Spinal cord (tissue), 9 donors: ENCODE measurements at regions not wholly inside any gene's neighbourhood (a gene's known extent, or its start where the extent isn't known, plus 50 kb on each side); places are given as distances from the start of the nearest gene placed in this dataset.
A peak's percentile ranks its signal among the peaks of the same experiment; 100 is the strongest.

Source experiments
- DNase-seq, 6 donors: peaks; one replicate each; pipeline versions ENCODE4 v3.0.0 to v3.0.0-alpha.2; 2013 to 2015; ENCODE audit warnings: low spot score in 6 of 6, low read depth in 4 of 6
- H3K27ac ChIP-seq: one replicate; pipeline ENCODE4 v1.5.1; 2013; ENCODE audit warnings: low read depth, low read length, control low read depth
- H3K27me3 ChIP-seq: one replicate; pipeline ENCODE4 v1.6.1; 2013; ENCODE audit warnings: low read length; ENCODE audit not compliant: control insufficient read depth, insufficient read depth
- H3K36me3 ChIP-seq: one replicate; pipeline ENCODE4 v1.6.1; 2013; ENCODE audit warnings: low read length; ENCODE audit not compliant: control insufficient read depth, insufficient read depth
- H3K4me1 ChIP-seq: one replicate; pipeline ENCODE4 v1.6.1; 2013; ENCODE audit warnings: low read length; ENCODE audit not compliant: control insufficient read depth, insufficient read depth
- H3K4me3 ChIP-seq: one replicate; pipeline ENCODE4 v1.5.1; 2013; ENCODE audit warnings: low read depth, low read length, control low read depth
- H3K9me3 ChIP-seq: one replicate; pipeline ENCODE4 v1.6.1; 2013; ENCODE audit warnings: low read length; ENCODE audit not compliant: control insufficient read depth, insufficient read depth
- WGBS: methylation state at CpG from one replicate; pipeline ENCODE4 v1.1.5; 2013; ENCODE audit warnings: missing lambda C conversion rate; ENCODE audit not compliant: insufficient coverage; 5-methylcytosine and 5-hydroxymethylcytosine counted together
- donor health status: healthy.

DNA sequence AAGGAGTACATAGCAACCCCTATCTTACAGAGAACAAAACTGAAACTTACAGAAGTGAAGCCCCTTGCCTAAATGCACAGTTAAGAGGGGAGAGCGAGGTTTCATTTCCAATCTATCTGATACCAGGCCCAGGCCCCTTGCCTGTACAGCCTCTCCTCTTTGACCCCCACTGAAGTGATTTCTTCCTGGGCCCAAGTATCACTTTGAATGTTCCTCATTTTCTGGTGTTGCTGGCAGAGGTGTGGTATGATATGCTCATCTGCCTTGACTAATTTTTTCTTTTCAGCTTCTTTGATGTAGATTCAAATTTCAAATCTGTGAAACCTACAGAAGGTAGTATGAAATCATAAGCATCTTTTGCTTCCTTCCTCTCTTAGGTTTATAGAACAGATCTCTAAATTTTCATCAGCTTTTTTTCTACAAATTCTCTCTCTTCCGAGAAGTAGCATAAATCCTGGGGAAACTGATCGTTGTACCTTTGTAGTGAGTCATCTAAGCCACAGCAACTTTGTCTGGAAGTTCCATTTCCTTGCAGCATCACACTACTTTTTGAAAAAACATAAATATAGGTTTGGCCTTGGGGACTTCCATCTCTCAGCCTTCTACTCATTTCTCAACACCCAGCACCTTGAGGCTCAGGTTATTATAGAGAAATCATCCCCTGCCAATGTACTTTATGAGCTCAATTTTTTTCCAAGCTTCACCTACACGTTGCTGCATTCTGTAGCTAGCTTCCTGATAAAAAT lies 402.4 kb upstream of the PTGER4 start:
- WGBS: 100% methylated on average over 1 of the region's 4 CpGs
- Histone ChIP-seq H3K9me3 (no peaks in the 10 kb centered on the region), H3K27me3 (no peaks in the 10 kb centered on the region), H3K27ac (no peak overlapping the region), H3K4me3 (no peak overlapping the region), H3K36me3 (no peaks in the 10 kb centered on the region), H3K4me1 (no peaks in the 10 kb centered on the region)
- no peak for DNase-seq

DNA sequence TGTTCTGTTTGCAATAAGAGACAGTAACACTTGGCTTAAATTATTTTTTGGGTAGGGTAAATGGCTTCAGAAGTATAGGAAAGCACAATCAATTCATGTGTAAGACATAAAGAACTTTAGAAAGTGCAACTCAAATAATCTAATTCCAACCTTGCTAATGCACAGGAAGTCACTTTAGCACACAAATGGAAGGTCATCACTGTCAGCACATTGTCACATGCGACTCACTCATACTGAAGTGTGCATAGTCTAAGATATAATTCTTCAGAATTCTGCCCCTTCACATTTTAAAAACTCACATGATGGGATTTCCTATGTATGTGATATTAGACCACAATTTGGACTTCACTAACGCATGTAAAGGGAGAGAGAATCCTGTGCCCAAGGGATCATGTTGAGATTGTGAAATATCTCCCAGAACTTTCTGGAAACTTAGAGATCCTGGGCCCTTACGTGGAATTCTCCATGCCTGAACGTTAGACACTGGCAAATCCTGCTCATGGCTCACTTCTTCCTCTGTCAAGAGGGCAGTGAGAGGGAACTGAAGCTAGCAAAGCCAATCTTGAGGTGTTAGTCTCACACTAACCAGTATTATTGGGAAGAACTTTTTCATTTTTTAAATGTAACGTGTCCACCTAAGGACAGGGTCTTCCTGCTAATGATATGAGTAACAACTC lies 403.2 kb upstream of the PTGER4 start:
- Histone ChIP-seq H3K4me1 (no peaks in the 10 kb centered on the region), H3K27ac (no peak overlapping the region), H3K4me3 (no peak overlapping the region), H3K27me3 (no peaks in the 10 kb centered on the region), H3K9me3 (no peaks in the 10 kb centered on the region), H3K36me3 (no peaks in the 10 kb centered on the region)
- WGBS: 100% methylated on average over 1 of the region's 5 CpGs
- no peak for DNase-seq

DNA sequence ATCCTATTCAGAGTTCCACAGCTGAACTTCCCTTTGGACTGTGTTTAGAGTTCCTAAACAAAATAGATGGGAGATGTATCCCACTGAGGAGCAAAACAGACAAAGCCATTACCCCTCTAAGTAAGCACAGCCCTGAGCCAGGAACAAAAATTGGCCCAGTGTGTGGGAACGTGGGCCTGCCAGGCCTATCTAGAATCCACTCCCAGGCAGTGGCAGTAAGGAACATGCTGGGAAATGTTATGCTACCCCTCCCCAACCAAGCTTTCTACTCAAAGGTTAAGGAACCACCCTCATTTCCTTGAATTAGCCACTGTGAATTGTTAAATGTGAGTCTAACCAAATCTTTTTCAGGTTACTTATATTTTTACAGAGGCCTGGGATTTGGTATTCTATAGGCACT lies 405.1 kb upstream of the PTGER4 start:
- Histone ChIP-seq H3K27me3 (no peaks in the 10 kb centered on the region), H3K9me3 (no peaks in the 10 kb centered on the region), H3K4me1 (no peaks in the 10 kb centered on the region), H3K4me3 (no peak overlapping the region), H3K36me3 (no peaks in the 10 kb centered on the region), H3K27ac (no peak overlapping the region)
- WGBS: no CpG with 5 or more reads among the region's 1 CpG
- DNase-seq: peak in 1 of 6 donors; percentile 39

DNA sequence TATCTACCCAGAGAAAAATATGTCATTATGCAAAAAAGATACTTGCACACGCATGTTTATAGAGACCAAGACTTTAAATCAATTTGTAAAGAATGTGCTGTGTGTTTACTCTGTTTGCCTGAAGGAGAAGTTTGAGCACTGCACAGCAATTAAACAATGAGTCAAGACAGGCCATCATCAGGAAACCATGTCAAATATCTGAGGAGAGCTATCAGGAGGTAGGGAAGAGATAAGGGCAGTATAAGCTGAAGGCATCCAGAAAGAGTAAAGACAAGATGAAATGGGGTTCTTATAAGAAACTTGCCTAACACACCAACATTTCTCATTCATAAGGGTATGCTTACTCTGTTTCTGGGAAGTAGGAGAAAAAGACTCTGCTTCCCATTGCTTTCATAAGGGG lies 405.8 kb upstream of the PTGER4 start:
- Histone ChIP-seq H3K9me3 (no peaks in the 10 kb centered on the region), H3K4me3 (no peak overlapping the region), H3K27ac (no peak overlapping the region), H3K4me1 (no peaks in the 10 kb centered on the region), H3K36me3 (no peaks in the 10 kb centered on the region), H3K27me3 (no peaks in the 10 kb centered on the region)
- no peak for DNase-seq
- WGBS: 100% methylated on average over 1 of the region's 1 CpG

DNA sequence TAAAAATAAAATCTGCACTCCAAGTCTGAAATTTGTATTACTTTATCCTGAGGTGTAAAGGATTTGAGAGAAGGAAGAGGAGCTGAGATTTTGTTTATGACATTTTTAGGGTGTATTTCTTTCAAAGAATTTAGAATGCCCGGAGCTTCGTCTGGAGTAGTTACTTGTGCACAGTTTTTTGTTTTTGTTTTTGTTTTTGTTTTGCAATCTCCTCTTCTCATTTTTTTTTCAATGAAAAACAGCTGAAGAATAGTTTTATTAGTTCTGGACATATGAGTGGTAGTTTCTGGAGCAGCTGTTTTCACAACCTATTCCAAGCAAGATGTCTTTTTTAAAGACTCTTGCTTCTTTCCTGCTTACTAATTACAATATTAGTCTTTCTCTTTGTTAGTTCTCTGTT lies 408.2 kb upstream of the PTGER4 start:
- Histone ChIP-seq H3K27ac (no peak overlapping the region), H3K36me3 (no peaks in the 10 kb centered on the region), H3K4me3 (no peak overlapping the region), H3K27me3 (no peaks in the 10 kb centered on the region), H3K4me1 (no peaks in the 10 kb centered on the region), H3K9me3 (no peaks in the 10 kb centered on the region)
- DNase-seq: no peak
- no CpG with 5 or more reads among the region's 2 CpGs for WGBS

DNA sequence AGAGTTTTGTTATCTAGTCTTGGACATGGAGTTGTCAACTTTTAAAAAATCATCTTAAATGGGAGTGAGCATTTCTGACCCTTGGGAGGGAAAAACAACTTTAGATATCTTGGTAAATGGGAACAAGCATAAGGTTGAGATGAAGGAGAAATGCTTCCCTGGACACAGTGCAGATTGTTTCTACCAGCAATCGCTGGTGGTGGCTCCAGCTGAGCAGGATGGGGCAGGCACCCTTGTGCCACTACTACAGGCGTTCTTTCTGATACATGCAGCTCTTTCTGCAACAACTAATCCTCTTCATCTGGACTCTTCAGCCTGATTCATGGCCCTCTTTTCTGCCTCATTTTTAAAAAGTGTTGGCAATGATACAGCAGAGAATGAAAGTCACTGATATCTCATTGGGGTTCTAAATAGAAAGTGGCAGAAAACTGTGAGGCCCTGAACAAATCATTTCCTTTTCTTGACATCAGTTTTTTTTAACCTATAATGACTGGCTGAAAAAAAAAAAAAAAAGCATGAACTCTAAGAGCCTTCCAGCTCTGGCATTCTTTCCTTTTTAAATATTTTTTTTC lies 409.4 kb upstream of the PTGER4 start:
- Histone ChIP-seq H3K27me3 (no peaks in the 10 kb centered on the region), H3K4me1 (no peaks in the 10 kb centered on the region), H3K9me3 (no peaks in the 10 kb centered on the region), H3K27ac (no peak overlapping the region), H3K4me3 (no peak overlapping the region), H3K36me3 (no peaks in the 10 kb centered on the region)
- DNase-seq: no peak
- WGBS: no CpG with 5 or more reads among the region's 2 CpGs

DNA sequence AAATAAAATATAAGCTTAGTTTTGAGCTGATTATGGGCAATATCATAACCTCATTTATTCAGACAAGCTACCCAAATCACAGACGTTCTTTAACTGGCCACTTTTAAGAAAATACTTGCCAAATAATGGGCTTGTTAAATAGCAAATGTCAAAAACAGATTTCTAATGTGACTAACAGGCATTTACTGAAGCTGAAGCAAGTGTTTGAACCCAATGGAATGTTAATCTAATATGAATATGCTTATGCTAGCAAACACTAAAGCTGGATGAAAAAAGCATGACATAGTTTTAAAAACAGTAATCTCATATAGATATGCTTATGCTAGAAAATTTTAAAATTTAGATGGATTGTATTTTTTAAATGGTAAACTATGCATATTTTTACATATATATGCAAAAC lies 411.6 kb upstream of the PTGER4 start:
- no CpG with 5 or more reads among the region's 1 CpG for WGBS
- no peaks in the 10 kb centered on the region for H3K36me3 ChIP-seq
- no peaks in the 10 kb centered on the region for H3K9me3 ChIP-seq
- H3K4me3 ChIP-seq: no peak overlapping the region
- H3K27me3 ChIP-seq: no peaks in the 10 kb centered on the region
- no peak overlapping the region for H3K27ac ChIP-seq
- no peaks in the 10 kb centered on the region for H3K4me1 ChIP-seq
- peak in 1 of 6 donors; percentile 2 for DNase-seq

DNA sequence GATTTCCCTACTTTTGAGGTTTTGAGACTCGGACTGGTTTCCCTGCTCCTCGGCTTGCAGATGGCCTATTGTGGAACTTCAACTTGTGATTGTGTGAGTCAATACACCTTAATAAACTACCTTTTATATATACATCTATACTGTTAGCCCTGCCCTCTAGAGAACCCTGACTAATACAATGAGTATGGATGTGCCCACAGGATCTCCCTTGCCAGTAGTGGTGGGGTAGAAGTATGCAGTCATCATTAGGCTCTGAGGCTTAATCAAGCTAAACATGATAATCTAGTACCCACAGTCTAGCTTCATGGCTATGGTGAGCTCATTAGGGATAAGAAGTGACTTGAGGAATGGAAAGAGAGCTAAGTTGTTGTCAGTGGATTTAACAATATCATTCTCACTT lies 412.8 kb upstream of the PTGER4 start:
- DNase-seq: no peak
- no peak overlapping the region for H3K4me3 ChIP-seq
- H3K36me3 ChIP-seq: no peaks in the 10 kb centered on the region
- H3K4me1 ChIP-seq: no peaks in the 10 kb centered on the region
- H3K9me3 ChIP-seq: no peaks in the 10 kb centered on the region
- no CpG with 5 or more reads among the region's 2 CpGs for WGBS
- no peak overlapping the region for H3K27ac ChIP-seq
- H3K27me3 ChIP-seq: no peaks in the 10 kb centered on the region

DNA sequence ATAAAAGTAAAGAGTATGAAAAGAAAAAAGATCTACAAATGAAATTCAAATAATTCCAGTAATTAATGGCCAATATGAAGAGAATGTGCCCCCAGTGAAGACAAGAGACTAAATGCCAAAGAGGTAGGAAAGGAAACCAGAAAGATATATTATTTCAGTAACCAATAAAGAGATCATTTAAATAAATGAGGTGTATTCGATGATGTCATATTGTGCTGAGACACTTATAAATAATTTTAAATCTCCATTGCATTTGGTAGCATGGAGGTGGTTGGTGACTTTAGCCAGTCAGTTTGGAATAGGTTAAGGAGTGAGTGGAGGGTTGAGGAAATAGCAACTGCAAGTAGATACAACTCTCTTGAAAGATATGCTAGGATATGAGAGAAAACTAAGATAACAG lies 417.7 kb upstream of the PTGER4 start:
- H3K36me3 ChIP-seq: no peaks in the 10 kb centered on the region
- no peak overlapping the region for H3K4me3 ChIP-seq
- H3K27ac ChIP-seq: no peak overlapping the region
- no peaks in the 10 kb centered on the region for H3K9me3 ChIP-seq
- no peaks in the 10 kb centered on the region for H3K27me3 ChIP-seq
- no CpG with 5 or more reads among the region's 1 CpG for WGBS
- H3K4me1 ChIP-seq: no peaks in the 10 kb centered on the region
- no peak for DNase-seq

DNA sequence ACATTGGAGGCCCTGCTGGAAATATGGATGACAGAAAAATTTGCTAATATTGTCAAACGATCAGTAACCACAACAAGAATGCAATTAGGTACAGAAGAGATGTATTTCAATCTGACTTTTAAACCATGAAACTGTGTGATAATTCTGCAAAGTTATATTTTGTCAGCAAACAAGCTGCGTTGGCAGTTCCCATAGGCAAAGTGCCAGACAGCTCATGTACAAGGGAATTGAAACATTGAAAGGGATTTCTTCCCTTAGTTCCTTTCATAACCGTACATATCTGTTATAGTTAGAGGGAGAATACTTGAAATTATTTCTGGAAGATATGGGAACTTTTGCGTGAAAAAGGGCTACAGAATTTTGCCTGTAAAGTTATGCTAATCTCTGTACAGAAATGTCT lies 419.4 kb upstream of the PTGER4 start:
- no peak overlapping the region for H3K27ac ChIP-seq
- no peak overlapping the region for H3K4me3 ChIP-seq
- DNase-seq: peak in 2 of 6 donors; percentile 8 to 59
- no peaks in the 10 kb centered on the region for H3K9me3 ChIP-seq
- H3K36me3 ChIP-seq: no peaks in the 10 kb centered on the region
- no peaks in the 10 kb centered on the region for H3K4me1 ChIP-seq
- 75% methylated on average over 1 of the region's 4 CpGs for WGBS
- no peaks in the 10 kb centered on the region for H3K27me3 ChIP-seq
